H1 (cell line): ENCODE measurements at regions not wholly inside any gene's neighbourhood (a gene's known extent, or its start where the extent isn't known, plus 50 kb on each side); places are given as distances from the start of the nearest gene placed in this dataset.

Experiments
- CTCF ChIA-PET: fragments of 300-600 bp; sonication (Branson Sonifier 250); formaldehyde crosslinking; loops from one replicate; lab custom pipeline; 2021; ENCODE audit not compliant: partially characterized antibody; lab: Charles Lee
- POLR2A ChIA-PET: fragments of 300-600 bp; sonication (Branson Sonifier 250); formaldehyde crosslinking; loops from one replicate; lab custom pipeline; 2021; ENCODE audit warnings: inconsistent platforms; ENCODE audit not compliant: partially characterized antibody; lab: Charles Lee
- DNase-seq, 2 experiments: peaks; one replicate each; pipeline versions ENCODE4 v3.0.0 to v3.0.0-alpha.2; 2010 to 2022; ENCODE audit warnings: low spot score in 2 of 2, low read depth in 1 of 2, mixed read lengths in 1 of 2
- FAIRE-seq: peaks from 2 replicates; lab custom pipeline; 2011; peaks lifted over from hg19 to GRCh38; lab: Jason Lieb, UNC
- H2AFZ ChIP-seq: 2 replicates; pipeline ENCODE4 v1.8.1; 2012; ENCODE audit warnings: low read length, inconsistent platforms
- H2AK5ac ChIP-seq: 2 replicates; pipeline ENCODE4 v1.6.1; 2013; ENCODE audit warnings: low read depth, low read length
- H2BK120ac ChIP-seq: replicated peaks from 2 replicates; pipeline ENCODE3; 2013; ENCODE audit warnings: low read depth, low read length, inconsistent platforms
- H2BK12ac ChIP-seq: 2 replicates; pipeline ENCODE4 v1.6.1; 2013; ENCODE audit warnings: low read depth, low read length
- H2BK15ac ChIP-seq: 2 replicates; pipeline ENCODE4 v1.6.1; 2013; ENCODE audit warnings: low read length
- H2BK20ac ChIP-seq: 2 replicates; pipeline ENCODE4 v1.6.1; 2013; ENCODE audit warnings: low read length
- H2BK5ac ChIP-seq: 2 replicates; pipeline ENCODE4 v1.6.1; 2013; ENCODE audit warnings: low read depth, low read length
- H3K14ac ChIP-seq: 2 replicates; pipeline ENCODE4 v1.6.1; 2013; ENCODE audit warnings: inconsistent platforms; ENCODE audit not compliant: insufficient read length
- H3K18ac ChIP-seq: 2 replicates; pipeline ENCODE4 v1.6.1; 2013; ENCODE audit warnings: low read length; ENCODE audit errors: extremely low read depth
- H3K23ac ChIP-seq: 2 replicates; pipeline ENCODE4 v1.6.1; 2013; ENCODE audit warnings: inconsistent platforms; ENCODE audit not compliant: insufficient read length
- H3K23me2 ChIP-seq: 2 replicates; pipeline ENCODE4 v1.6.1; 2013; ENCODE audit warnings: low read depth, low read length
- H3K27ac ChIP-seq: 2 replicates; pipeline ENCODE4 v1.6.1; 2011; ENCODE audit warnings: low read depth, low read length, inconsistent platforms
- H3K27me3 ChIP-seq, 4 experiments: replicated peaks in 1 of 4; 1 replicate in 1 of 4; 2 replicates in 3 of 4; pipeline versions ENCODE4 v1.6.1 to v1.8.1; 2011 to 2013; ENCODE audit warnings: low read length in 3 of 4, mild to moderate bottlenecking in 3 of 4, inconsistent platforms in 2 of 4, mixed read lengths in 2 of 4, moderate library complexity in 1 of 4; ENCODE audit not compliant: control insufficient read depth in 3 of 4, insufficient read depth in 3 of 4; ENCODE audit errors: extremely low read depth in 1 of 4
- H3K36me3 ChIP-seq, 4 experiments: 2 replicates each; pipeline versions ENCODE4 v1.6.1 to v1.8.1; 2011 to 2013; ENCODE audit warnings: mild to moderate bottlenecking in 4 of 4, low read length in 3 of 4, moderate library complexity in 2 of 4, control low read depth in 1 of 4, inconsistent platforms in 1 of 4; ENCODE audit not compliant: insufficient read depth in 4 of 4, control insufficient read depth in 2 of 4
- H3K4ac ChIP-seq: replicated peaks from 2 replicates; pipeline ENCODE3; 2013; ENCODE audit warnings: low read length, low read depth, mixed read lengths, inconsistent platforms; ENCODE audit not compliant: insufficient read length
- H3K4me1 ChIP-seq, 4 experiments: replicated peaks in 1 of 4; 1 replicate in 1 of 4; 2 replicates in 3 of 4; pipeline versions ENCODE4 v1.6.1 to v1.8.1; 2011 to 2013; ENCODE audit warnings: low read length in 3 of 4, inconsistent platforms in 2 of 4, mixed read lengths in 1 of 4; ENCODE audit not compliant: insufficient read depth in 4 of 4, control insufficient read depth in 3 of 4
- H3K4me2 ChIP-seq, 2 experiments: 2 replicates each; pipeline versions ENCODE4 v1.6.1 to v1.8.1; 2011 to 2013; ENCODE audit warnings: low read depth in 2 of 2, low read length in 2 of 2, control low read depth in 1 of 2, inconsistent platforms in 1 of 2, mild to moderate bottlenecking in 1 of 2; ENCODE audit not compliant: insufficient read depth in 1 of 2
- H3K4me3 ChIP-seq, 4 experiments: fragments of 200-600, 300-600 bp in 1 of 4; sonication (generic), shearing (Covaris generic), sonication (Bioruptor Twin) in 1 of 4; 2 replicates each; pipeline versions ENCODE4 v1.5.1 to v1.8.1; 2011 to 2016; ENCODE audit warnings: low read length in 4 of 4, low read depth in 3 of 4, control low read depth in 2 of 4, inconsistent platforms in 2 of 4, mild to moderate bottlenecking in 2 of 4, mixed read lengths in 1 of 4, moderate library complexity in 1 of 4; ENCODE audit not compliant: insufficient read depth in 2 of 4; ENCODE audit errors: extremely low read depth in 1 of 4
- H3K56ac ChIP-seq: replicated peaks from 2 replicates; pipeline ENCODE3; 2013; ENCODE audit warnings: low read depth, mild to moderate bottlenecking, mixed read lengths, low read length, inconsistent platforms; ENCODE audit not compliant: insufficient read length
- H3K79me1 ChIP-seq: 2 replicates; pipeline ENCODE4 v1.6.1; 2013; ENCODE audit warnings: low read depth, low read length, control low read depth
- H3K79me2 ChIP-seq, 2 experiments: 2 replicates each; pipeline versions ENCODE4 v1.6.1 to v1.8.1; 2012 to 2013; ENCODE audit warnings: low read length in 2 of 2, mild to moderate bottlenecking in 2 of 2, inconsistent platforms in 1 of 2; ENCODE audit not compliant: insufficient read depth in 2 of 2, control insufficient read depth in 1 of 2
- H3K9ac ChIP-seq, 4 experiments: replicated peaks in 1 of 4; 1 replicate in 1 of 4; 2 replicates in 3 of 4; pipeline versions ENCODE4 v1.6.1 to v1.8.1; 2011 to 2013; ENCODE audit warnings: low read depth in 3 of 4, low read length in 3 of 4, control low read depth in 2 of 4, mild to moderate bottlenecking in 2 of 4, moderate library complexity in 2 of 4, inconsistent platforms in 1 of 4; ENCODE audit errors: extremely low read depth in 1 of 4
- H3K9me3 ChIP-seq, 2 experiments: 2 replicates each; pipeline versions ENCODE4 v1.6.1 to v1.8.1; 2012 to 2013; ENCODE audit warnings: mild to moderate bottlenecking in 2 of 2, moderate library complexity in 2 of 2, control low read depth in 1 of 2, inconsistent platforms in 1 of 2, low read depth in 1 of 2, low read length in 1 of 2, mixed read lengths in 1 of 2; ENCODE audit not compliant: insufficient read depth in 2 of 2
- H4K20me1 ChIP-seq, 2 experiments: replicated peaks in 1 of 2; 2 replicates each; pipeline versions ENCODE3 to v1.8.1; 2011 to 2013; ENCODE audit warnings: inconsistent platforms in 2 of 2, low read length in 2 of 2, mild to moderate bottlenecking in 1 of 2; ENCODE audit not compliant: insufficient read depth in 2 of 2, control insufficient read depth in 1 of 2
- H4K5ac ChIP-seq: 2 replicates; pipeline ENCODE4 v1.6.1; 2013; ENCODE audit warnings: low read length, low read depth, mixed read lengths, inconsistent platforms; ENCODE audit not compliant: insufficient read length
- H4K8ac ChIP-seq: 2 replicates; pipeline ENCODE4 v1.8.0; 2013; ENCODE audit warnings: mild to moderate bottlenecking, moderate library complexity, low read length, inconsistent platforms; ENCODE audit not compliant: insufficient read depth; ENCODE audit errors: extremely low read depth
- H4K91ac ChIP-seq: replicated peaks from 2 replicates; pipeline ENCODE3; 2013; ENCODE audit warnings: low read length, mixed read lengths, inconsistent platforms; ENCODE audit not compliant: insufficient read length
- BRCA1 ChIP-seq: IDR thresholded peaks from 2 replicates; pipeline ENCODE4 v1.6.1; 2012; ENCODE audit warnings: low read depth, low read length, improper control_type of control experiment
- JUN ChIP-seq: IDR thresholded peaks from 2 replicates; pipeline ENCODE4 v1.6.1; 2011; ENCODE audit warnings: low read depth, mild to moderate bottlenecking, improper control_type of control experiment, low read length
- KDM1A ChIP-seq: fragments of 200-600, 300-600 bp; sonication (generic); IDR thresholded peaks from 2 replicates; pipeline ENCODE4 v1.7.1; 2016; ENCODE audit warnings: mild to moderate bottlenecking, low read length, borderline replicate concordance
- SIRT6 ChIP-seq: IDR thresholded peaks from one replicate; pipeline ENCODE4 v1.7.1; 2012; ENCODE audit warnings: low read length, inconsistent platforms
- SP2 ChIP-seq: IDR thresholded peaks from 2 replicates; pipeline ENCODE4 v1.6.1; 2012; ENCODE audit warnings: mild to moderate bottlenecking, low read length, inconsistent platforms
- TAF1 ChIP-seq: IDR thresholded peaks from 2 replicates; pipeline ENCODE4 v1.6.1; 2011; ENCODE audit warnings: mild to moderate bottlenecking, low read depth, low read length
- WGBS, 2 experiments: shearing (Covaris generic) in 1 of 2; methylation state at CpG; one replicate each; pipeline versions ENCODE4 v1.1.6 to v1.1.7; 2013 to 2015; ENCODE audit warnings: low lambda C conversion rate in 2 of 2, mixed read lengths in 2 of 2, inconsistent platforms in 1 of 2, low coverage in 1 of 2, missing lambda C conversion rate in 1 of 2; ENCODE audit not compliant: insufficient replicate concordance in 2 of 2, insufficient coverage in 1 of 2, insufficient read length in 1 of 2; ENCODE audit errors: extremely low coverage in 1 of 2, missing lambda C conversion rate in 1 of 2; 5-methylcytosine and 5-hydroxymethylcytosine counted together

DNA sequence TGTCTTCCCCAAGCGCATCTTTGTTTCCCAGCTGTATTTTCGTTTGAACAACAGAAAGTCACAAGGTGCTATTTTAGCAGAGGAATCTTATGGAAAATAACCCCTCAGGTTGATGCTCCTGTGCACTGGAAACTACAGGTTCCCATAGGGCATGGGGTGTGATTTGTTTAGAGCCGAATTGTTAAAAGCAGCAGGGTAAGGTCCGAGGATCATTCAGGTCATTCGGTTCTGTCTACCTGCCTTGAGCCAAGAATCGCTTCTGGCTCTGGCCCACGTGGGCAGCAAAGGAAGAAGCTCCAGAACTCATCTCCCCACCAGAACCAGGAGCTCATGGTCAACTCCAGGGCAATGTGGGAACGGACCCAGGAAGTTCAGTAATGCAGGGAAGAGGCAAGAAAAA, 116.7 kb upstream of the TPM1 start:
- Histone ChIP-seq H2BK5ac (no peak overlapping the region), H2AK5ac (no peak overlapping the region)
- CTCF ChIA-PET = interaction anchor here (0.7 to 2.1 kb wide), 4 partner anchors 28 to 122 kb away, joined by 3 to 5 read pairs (median 4); no protein-coding TSS in a partner anchor

More for the DNA sequence above, 116.7 kb upstream of the TPM1 start:
- no peak for FAIRE-seq
- TF ChIP-seq JUN (no peak), SP2 (no peak), BRCA1 (no peak), SIRT6 (no peak), KDM1A (no peak), TAF1 (no peak)
- TF ChIP-seq, all 59 proteins: peak for 0
- no peak overlapping the region for H2BK120ac ChIP-seq
- no peaks in the 10 kb centered on the region for H3K79me1 ChIP-seq
- no peak overlapping the region for H3K4ac ChIP-seq
- no peak overlapping the region for H3K9ac ChIP-seq
- no peaks in the 10 kb centered on the region; a peak in 1 of 7 replicates for H3K27me3 ChIP-seq
- DNase-seq = no peak
- H3K79me2 ChIP-seq = no peaks in the 10 kb centered on the region
- H2BK12ac ChIP-seq = 0 out of 2 replicates have a peak overlapping the region, but pooled peaks have one; percentile 75
- H4K8ac ChIP-seq = no peak overlapping the region
- POLR2A ChIA-PET = interaction anchor here (2.1 kb wide), 1 partner anchor 11 kb away, joined by 4 read pairs; no protein-coding TSS in a partner anchor
- no peak overlapping the region for H2BK20ac ChIP-seq
- H3K4me3 ChIP-seq = no peak overlapping the region
- no peak overlapping the region for H2AFZ ChIP-seq
- H3K56ac ChIP-seq = no peak overlapping the region
- H3K9me3 ChIP-seq = no peaks in the 10 kb centered on the region
- H4K5ac ChIP-seq = no peak overlapping the region
- no peak overlapping the region for H3K27ac ChIP-seq
- no peak overlapping the region for H3K23ac ChIP-seq
- H4K91ac ChIP-seq = no peak overlapping the region
- H3K4me2 ChIP-seq = no peak overlapping the region
- H4K20me1 ChIP-seq = no peaks in the 10 kb centered on the region
- H3K14ac ChIP-seq = no peak overlapping the region
- H3K18ac ChIP-seq = no peak overlapping the region
- H3K23me2 ChIP-seq = no peaks in the 10 kb centered on the region; the same call in 1 of the 2 replicates
- no peaks in the 10 kb centered on the region for H3K36me3 ChIP-seq
- H2BK15ac ChIP-seq = no peak overlapping the region
- no peaks in the 10 kb centered on the region for H3K4me1 ChIP-seq
- 92% methylated on average over 8 of the region's 8 CpGs; no CpG with 5 or more reads in 1 of the 2 experiments for WGBS, 2 experiments
